Fibroblast of lung (primary cell): ENCODE measurements at regions not wholly inside any gene's neighbourhood (a gene's known extent, or its start where the extent isn't known, plus 50 kb on each side); places are given as distances from the start of the nearest gene placed in this dataset.
A peak's percentile ranks its signal among the peaks of the same experiment; 100 is the strongest.

Experiments
- DNase-seq, 2 donors: peaks; one replicate each; pipeline versions ENCODE4 v3.0.0 to v3.0.0-alpha.2; 2010; ENCODE audit warnings: low read depth in 2 of 2
- H2AFZ ChIP-seq: 2 replicates; pipeline ENCODE4 v1.5.1; 2012; ENCODE audit warnings: low read length, control low read depth, inconsistent platforms
- H3K27ac ChIP-seq: 2 replicates; pipeline ENCODE4 v1.5.1; 2011; ENCODE audit warnings: low read length, control low read depth; ENCODE audit not compliant: insufficient read depth
- H3K27me3 ChIP-seq: 2 replicates; pipeline ENCODE4 v1.5.1; 2011; ENCODE audit warnings: mild to moderate bottlenecking, low read length; ENCODE audit not compliant: control insufficient read depth, insufficient read depth
- H3K36me3 ChIP-seq: 2 replicates; pipeline ENCODE4 v1.5.1; 2011; ENCODE audit warnings: low read length; ENCODE audit not compliant: control insufficient read depth, insufficient read depth
- H3K4me1 ChIP-seq: 2 replicates; pipeline ENCODE4 v1.5.1; 2011; ENCODE audit warnings: low read length; ENCODE audit not compliant: control insufficient read depth, insufficient read depth; ENCODE audit errors: extremely low read depth
- H3K4me2 ChIP-seq: 2 replicates; pipeline ENCODE4 v1.5.1; 2011; ENCODE audit warnings: low read length, control low read depth; ENCODE audit not compliant: insufficient read depth; ENCODE audit errors: extremely low read depth
- H3K4me3 ChIP-seq, 4 experiments: fragments of 200-600 bp in 1 of 4; sonication (generic) in 1 of 4; replicated peaks in 1 of 4; 2 replicates each; pipeline ENCODE4 v1.5.1; 2011 to 2016; ENCODE audit warnings: low read length in 4 of 4, low read depth in 3 of 4, mild to moderate bottlenecking in 3 of 4, control low read depth in 2 of 4, inconsistent platforms in 1 of 4, mixed read lengths in 1 of 4; ENCODE audit not compliant: insufficient read depth in 1 of 4; ENCODE audit errors: control extremely low read depth in 1 of 4
- H3K79me2 ChIP-seq: 2 replicates; pipeline ENCODE4 v1.5.1; 2012; ENCODE audit warnings: mild to moderate bottlenecking, low read length, inconsistent platforms; ENCODE audit not compliant: control insufficient read depth, insufficient read depth
- H3K9ac ChIP-seq: 2 replicates; pipeline ENCODE4 v1.5.1; 2011; ENCODE audit warnings: mild to moderate bottlenecking, low read length, control low read depth; ENCODE audit not compliant: insufficient read depth
- H3K9me3 ChIP-seq: 2 replicates; pipeline ENCODE4 v1.5.1; 2012; ENCODE audit warnings: low read depth, low read length; ENCODE audit not compliant: control insufficient read depth, insufficient read depth
- H4K20me1 ChIP-seq: 2 replicates; pipeline ENCODE4 v1.5.1; 2011; ENCODE audit warnings: low read length; ENCODE audit not compliant: control insufficient read depth, insufficient read depth; ENCODE audit errors: extremely low read depth
- CTCF ChIP-seq, 2 donors: IDR thresholded peaks in 1 of 2; conservative IDR thresholded peaks in 1 of 2; 1 replicate in 1 of 2; 2 replicates in 1 of 2; pipeline ENCODE4 v1.5.1; 2011 to 2012; ENCODE audit warnings: low read length in 2 of 2, control low read depth in 1 of 2, inconsistent platforms in 1 of 2, low read depth in 1 of 2, mild to moderate bottlenecking in 1 of 2
- EZH2 ChIP-seq: IDR thresholded peaks from 2 replicates; pipeline ENCODE4 v1.5.1; 2012; ENCODE audit warnings: low read length, control low read depth, mild to moderate bottlenecking; ENCODE audit errors: missing control alignments

GRCh38 chr3:106518516-106518915 is 649.7 kb upstream of the CBLB start:
- Histone ChIP-seq H3K27me3 (no peaks in the 10 kb centered on the region), H3K36me3 (no peaks in the 10 kb centered on the region), H4K20me1 (no peaks in the 10 kb centered on the region), H3K4me1 (no peaks in the 10 kb centered on the region), H2AFZ (no peak overlapping the region), H3K4me2 (no peak overlapping the region), H3K9ac (no peak overlapping the region), H3K27ac (no peak overlapping the region), H3K79me2 (no peaks in the 10 kb centered on the region), H3K9me3 (no peaks in the 10 kb centered on the region), H3K4me3 (no peak overlapping the region)
- peak; percentile 16 to 74 for DNase-seq
- TF ChIP-seq EZH2: no peak
- no peak for TF ChIP-seq CTCF (conservative IDR thresholded peaks at IDR 0.05 in 1 of 2, IDR thresholded peaks at IDR 0.05 in 1 of 2; ENCODE audit: low read depth in 1 of 2, low read length in 2 of 2)

GRCh38 chr3:106522397-106522796 is 653.6 kb upstream of the CBLB start:
- Histone ChIP-seq H2AFZ (no peak overlapping the region), H3K79me2 (no peaks in the 10 kb centered on the region), H3K4me2 (no peak overlapping the region), H3K4me3 (no peak overlapping the region), H3K27me3 (no peaks in the 10 kb centered on the region), H3K9ac (no peak overlapping the region), H3K36me3 (no peaks in the 10 kb centered on the region), H4K20me1 (no peaks in the 10 kb centered on the region), H3K27ac (no peak overlapping the region), H3K4me1 (no peaks in the 10 kb centered on the region), H3K9me3 (no peaks in the 10 kb centered on the region)
- TF ChIP-seq CTCF (conservative IDR thresholded peaks at IDR 0.05 in 1 of 2, IDR thresholded peaks at IDR 0.05 in 1 of 2; ENCODE audit: low read depth in 1 of 2, low read length in 2 of 2): no peak
- no peak for TF ChIP-seq EZH2
- no peak for DNase-seq

GRCh38 chr3:106528932-106529331 is 660.1 kb upstream of the CBLB start:
- no peaks in the 10 kb centered on the region for H3K36me3 ChIP-seq
- no peak overlapping the region for H3K4me3 ChIP-seq
- no peaks in the 10 kb centered on the region for H3K27me3 ChIP-seq
- no peaks in the 10 kb centered on the region for H3K79me2 ChIP-seq
- no peak for DNase-seq
- no peak overlapping the region for H3K4me2 ChIP-seq
- no peak overlapping the region for H3K9ac ChIP-seq
- TF ChIP-seq EZH2 (no peak), CTCF (conservative IDR thresholded peaks at IDR 0.05 in 1 of 2, IDR thresholded peaks at IDR 0.05 in 1 of 2; ENCODE audit: low read depth in 1 of 2, low read length in 2 of 2) (no peak)
- no peaks in the 10 kb centered on the region for H3K9me3 ChIP-seq
- H2AFZ ChIP-seq: no peak overlapping the region
- H3K4me1 ChIP-seq: no peaks in the 10 kb centered on the region
- no peaks in the 10 kb centered on the region for H4K20me1 ChIP-seq
- no peak overlapping the region for H3K27ac ChIP-seq
